Activated CD8-positive, alpha-beta memory T cell treated with anti-CD3 and anti-CD28 coated beads for 48 hours (primary cell): ENCODE measurements at regions not wholly inside any gene's neighbourhood (a gene's known extent, or its start where the extent isn't known, plus 50 kb on each side); places are given as distances from the start of the nearest gene placed in this dataset.
A peak's percentile ranks its signal among the peaks of the same experiment; 100 is the strongest.
"Not testable (repeated sequence)": the region's sequence is repeated elsewhere in the genome, so short reads cannot be mapped to it uniquely, and the experiment has no call there.

Experiments
- DNase-seq, 3 experiments: peaks; one replicate each; pipeline ENCODE4 v3.0.0-alpha.2; 2020; ENCODE audit warnings: low read depth in 2 of 3, low spot score in 2 of 3

- not testable (repeated sequence) for DNase-seq
Measured at GRCh38 chr9:67142392-67143107, 150.2 kb upstream of the SPATA31A3 start.

DNA sequence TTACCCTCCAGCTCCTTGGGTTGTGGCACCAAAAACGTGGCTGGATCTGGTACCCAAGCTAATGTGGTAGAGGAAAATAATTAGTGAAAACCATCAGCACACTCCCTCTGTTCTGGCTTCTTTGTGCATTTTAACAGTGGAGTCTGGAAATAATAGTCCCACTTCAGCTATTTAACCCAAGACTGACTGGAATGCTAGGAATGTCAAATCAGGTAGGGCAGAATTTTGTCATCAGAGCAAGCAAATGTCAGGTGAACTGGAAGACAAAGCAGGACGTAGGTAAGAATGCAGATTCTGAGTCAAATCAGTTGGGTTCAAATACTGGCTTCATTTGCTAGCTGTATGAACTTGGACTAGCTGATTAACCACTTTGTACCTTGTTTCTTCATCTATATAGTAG lies 144.0 kb upstream of the SPATA31A3 start:
- not testable (repeated sequence) for DNase-seq

- DNase-seq, result not testable (repeated sequence)
Measured at GRCh38 chr9:67133124-67133523, 140.8 kb upstream of the SPATA31A3 start.

GRCh38 chr9:67116761-67117160 lies 124.4 kb upstream of the SPATA31A3 start:
- DNase-seq, result not testable (repeated sequence)

DNA sequence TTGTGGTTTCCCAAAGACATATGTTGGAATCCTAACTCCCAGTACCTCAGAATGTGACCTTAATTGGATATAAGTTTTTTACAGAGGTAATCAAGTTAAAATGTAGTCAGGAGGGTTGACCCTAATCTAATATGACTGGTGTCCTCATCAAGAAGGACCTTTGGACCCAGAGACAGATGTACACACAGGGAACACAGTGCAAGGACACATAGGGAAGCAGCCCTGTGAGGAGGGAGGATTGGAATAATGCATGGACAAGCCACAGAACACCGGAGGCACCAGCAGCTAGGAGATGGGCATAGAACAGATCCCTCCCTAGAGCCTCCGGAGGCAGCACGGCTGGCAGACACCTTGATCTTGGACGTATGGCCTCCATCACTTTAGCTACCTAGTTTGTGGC lies 119.8 kb upstream of the SPATA31A3 start:
- not testable (repeated sequence) for DNase-seq

DNA sequence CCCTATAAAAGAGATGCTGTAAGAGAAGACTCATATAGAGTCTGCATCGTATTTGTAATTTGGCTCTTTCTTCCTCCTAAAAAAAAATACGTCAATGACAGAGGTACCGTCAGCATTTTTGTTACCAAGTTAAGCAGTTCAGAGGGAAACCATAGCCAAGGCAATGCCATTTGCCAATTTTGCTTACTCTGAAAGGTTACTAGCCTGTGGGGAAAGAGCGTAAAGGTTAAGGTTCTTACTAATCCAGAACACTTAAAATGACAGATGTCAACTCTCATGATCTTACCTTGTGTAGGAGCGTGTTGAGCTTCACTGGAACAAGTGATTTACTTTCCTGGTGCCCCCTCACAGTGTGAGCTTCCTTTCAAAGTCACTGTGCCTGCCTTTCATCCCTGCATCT lies 119.4 kb upstream of the SPATA31A3 start:
- DNase-seq, result not testable (repeated sequence)

- DNase-seq, result not testable (repeated sequence)
Measured at GRCh38 chr9:67109859-67110258, 117.5 kb upstream of the SPATA31A3 start.

DNA sequence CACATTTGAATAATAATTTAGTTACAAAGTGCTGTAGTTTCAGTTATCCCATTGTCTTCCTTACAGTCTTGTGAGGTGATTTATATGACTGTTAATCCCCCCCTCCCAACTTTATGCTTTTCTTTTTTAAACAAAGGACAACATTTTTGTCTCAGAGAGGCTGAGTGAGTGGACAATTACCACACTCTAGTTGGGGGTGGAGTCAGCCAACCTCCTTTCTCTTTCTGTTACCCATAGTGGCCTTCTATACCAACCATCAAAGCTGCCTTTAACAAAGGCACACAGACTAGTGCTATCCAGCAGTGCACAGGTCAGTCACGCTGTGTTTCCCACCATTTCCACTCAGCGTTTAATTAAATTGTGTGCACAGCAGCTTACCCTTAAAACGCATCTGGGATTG lies 114.3 kb upstream of the SPATA31A3 start:
- not testable (repeated sequence) for DNase-seq

GRCh38 chr9:67102506-67103276 lies 110.3 kb upstream of the SPATA31A3 start:
- DNase-seq, result not testable (repeated sequence)

DNA sequence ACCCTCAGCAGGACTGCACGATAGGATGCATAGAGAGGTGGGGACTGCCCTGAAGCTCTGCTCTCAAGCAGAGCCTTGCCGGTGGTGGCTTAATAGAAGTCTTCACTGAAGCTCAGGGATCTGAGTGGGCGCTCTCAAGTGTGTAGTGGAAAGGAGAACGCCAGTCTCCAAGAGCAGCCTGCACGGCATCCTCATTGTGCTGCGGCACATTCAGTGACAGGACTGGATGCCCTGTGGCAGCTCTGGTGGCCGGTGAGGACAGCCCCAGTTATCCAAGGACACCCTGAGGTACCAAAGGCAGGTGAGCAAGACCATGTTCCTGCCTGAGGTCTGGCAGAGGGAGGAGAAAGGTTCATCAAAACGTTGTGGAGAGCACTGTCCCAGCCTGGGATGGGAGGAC lies 98.8 kb upstream of the SPATA31A3 start:
- DNase-seq, result not testable (repeated sequence)

- DNase-seq, result not testable (repeated sequence)
Measured at GRCh38 chr9:67086862-67087261, 94.5 kb upstream of the SPATA31A3 start.

- DNase-seq, result not testable (repeated sequence)
Measured at GRCh38 chr9:67066140-67066539, 73.8 kb upstream of the SPATA31A3 start.

DNA sequence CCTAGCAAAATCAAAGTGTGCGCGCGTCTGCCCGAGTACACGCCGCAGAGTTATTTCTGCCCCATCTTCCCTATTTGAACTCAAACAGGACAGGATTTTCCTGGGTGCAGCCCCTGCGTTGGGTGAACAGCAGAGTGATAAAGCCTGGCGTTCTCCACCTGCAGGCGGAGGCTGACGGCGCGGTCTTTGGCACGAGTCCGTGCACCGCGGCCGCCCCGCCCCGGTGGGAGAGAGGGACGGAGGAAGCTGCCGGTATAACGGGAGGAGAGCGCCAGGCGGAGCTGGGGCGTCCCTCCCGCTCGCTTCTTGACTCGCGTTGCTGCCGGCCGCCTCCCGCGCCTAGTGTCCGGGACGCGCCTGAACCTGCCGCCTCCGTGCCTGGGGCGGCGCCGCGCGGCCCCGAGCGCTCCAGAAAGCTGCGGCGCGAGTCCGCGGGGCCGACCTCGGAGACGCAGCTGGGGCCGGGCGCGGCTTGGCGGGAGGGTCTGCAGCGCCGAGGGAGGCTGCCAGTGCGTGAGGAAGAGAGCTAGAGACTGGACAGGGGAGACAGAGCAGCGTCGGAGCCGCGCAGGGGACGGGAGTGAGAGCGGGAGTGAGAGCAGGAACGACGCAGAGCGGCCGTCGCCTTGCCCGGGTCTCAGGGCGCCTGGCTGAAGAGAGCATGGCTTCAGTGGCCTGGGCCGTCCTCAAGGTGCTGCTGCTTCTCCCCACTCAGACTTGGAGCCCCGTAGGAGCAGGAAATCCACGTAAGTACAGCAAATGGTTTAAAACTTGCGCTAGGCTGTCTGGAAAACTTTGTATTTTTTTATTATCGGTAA lies 66.8 kb upstream of the SPATA31A3 start:
- peak in 1 of 3 experiments; percentile 0 for DNase-seq
